GM23338 (cell line): ENCODE measurements at regions not wholly inside any gene's neighbourhood (a gene's known extent, or its start where the extent isn't known, plus 50 kb on each side); places are given as distances from the start of the nearest gene placed in this dataset.

Experiments used
- EZH2phosphoT487 ChIP-seq: fragments of 200-600 bp; sonication (generic); IDR thresholded peaks from one replicate; pipeline ENCODE4 v1.8.1; 2018; ENCODE audit warnings: antibody characterized with exemption; ENCODE audit not compliant: unreplicated experiment
- POLR2AphosphoS5 ChIP-seq: IDR thresholded peaks from 2 replicates; pipeline ENCODE4 v1.6.1; 2016; ENCODE audit warnings: antibody characterized with exemption, low read depth
- TF ChIP-seq, protein P1 (sequence below), 2 experiments: fragments of 200-600 bp in 1 of 2; sonication (generic) in 1 of 2; conservative IDR thresholded peaks; 2 replicates each; pipeline versions ENCODE4 v1.5.1 to v1.6.1; 2016 to 2017; ENCODE audit warnings: antibody characterized with exemption in 2 of 2, low read depth in 2 of 2, mild to moderate bottlenecking in 2 of 2, moderate library complexity in 1 of 2

DNA sequence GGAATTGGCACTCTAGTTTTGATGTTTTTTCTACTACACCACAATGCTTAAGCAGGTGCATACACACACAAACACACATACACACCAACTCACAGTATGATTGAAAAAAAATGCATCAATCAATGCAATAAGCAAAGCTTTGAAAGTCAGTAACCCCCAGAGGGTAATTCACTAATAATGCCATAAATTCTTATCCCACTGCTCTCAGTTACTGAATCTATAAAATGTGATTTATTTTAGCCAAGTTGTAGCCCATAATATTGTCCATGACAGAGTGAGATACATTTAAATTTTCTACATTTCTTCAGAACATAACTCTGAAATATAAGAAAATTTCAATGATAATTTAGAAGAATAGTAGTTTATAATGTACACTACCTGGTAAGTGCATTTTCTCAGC, 87.9 kb downstream of the LIG4 start:
- TF ChIP-seq, protein P1, sequence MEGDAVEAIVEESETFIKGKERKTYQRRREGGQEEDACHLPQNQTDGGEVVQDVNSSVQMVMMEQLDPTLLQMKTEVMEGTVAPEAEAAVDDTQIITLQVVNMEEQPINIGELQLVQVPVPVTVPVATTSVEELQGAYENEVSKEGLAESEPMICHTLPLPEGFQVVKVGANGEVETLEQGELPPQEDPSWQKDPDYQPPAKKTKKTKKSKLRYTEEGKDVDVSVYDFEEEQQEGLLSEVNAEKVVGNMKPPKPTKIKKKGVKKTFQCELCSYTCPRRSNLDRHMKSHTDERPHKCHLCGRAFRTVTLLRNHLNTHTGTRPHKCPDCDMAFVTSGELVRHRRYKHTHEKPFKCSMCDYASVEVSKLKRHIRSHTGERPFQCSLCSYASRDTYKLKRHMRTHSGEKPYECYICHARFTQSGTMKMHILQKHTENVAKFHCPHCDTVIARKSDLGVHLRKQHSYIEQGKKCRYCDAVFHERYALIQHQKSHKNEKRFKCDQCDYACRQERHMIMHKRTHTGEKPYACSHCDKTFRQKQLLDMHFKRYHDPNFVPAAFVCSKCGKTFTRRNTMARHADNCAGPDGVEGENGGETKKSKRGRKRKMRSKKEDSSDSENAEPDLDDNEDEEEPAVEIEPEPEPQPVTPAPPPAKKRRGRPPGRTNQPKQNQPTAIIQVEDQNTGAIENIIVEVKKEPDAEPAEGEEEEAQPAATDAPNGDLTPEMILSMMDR (conservative IDR thresholded peaks at IDR 0.05; ENCODE audit: low read depth in 2 of 2), result no peak
- no peak for TF ChIP-seq POLR2AphosphoS5
- no peak for TF ChIP-seq EZH2phosphoT487
